DMS153 (cell line): ENCODE measurements at regions not wholly inside any gene's neighbourhood (a gene's known extent, or its start where the extent isn't known, plus 50 kb on each side); places are given as distances from the start of the nearest gene placed in this dataset.
A peak's percentile ranks its signal among the peaks of the same experiment; 100 is the strongest.

Experiments used
- DNase-seq: peaks from one replicate; lab custom pipeline; 2025; lab: John Stamatoyannopoulos, UW

DNA sequence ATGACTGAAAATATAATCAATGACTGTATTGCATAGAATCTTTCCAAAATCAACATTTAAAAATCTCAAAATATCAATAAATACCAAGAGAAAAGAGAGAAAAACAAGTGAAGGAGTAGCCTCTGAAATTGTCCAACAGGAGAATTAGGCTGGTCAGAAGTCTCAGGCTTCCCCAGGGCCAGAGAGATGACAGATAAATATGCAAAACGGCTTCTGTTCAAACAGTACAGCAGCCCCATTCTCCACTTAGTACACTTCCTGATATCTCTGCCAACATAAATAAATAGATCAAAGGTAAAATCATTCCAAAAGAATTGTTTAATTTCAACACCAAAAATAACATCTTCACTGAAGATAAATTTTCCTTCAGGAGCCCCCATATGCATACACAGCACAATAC, 204.7 kb upstream of the GABRA2 start:
- DNase-seq: peak; percentile 33

DNA sequence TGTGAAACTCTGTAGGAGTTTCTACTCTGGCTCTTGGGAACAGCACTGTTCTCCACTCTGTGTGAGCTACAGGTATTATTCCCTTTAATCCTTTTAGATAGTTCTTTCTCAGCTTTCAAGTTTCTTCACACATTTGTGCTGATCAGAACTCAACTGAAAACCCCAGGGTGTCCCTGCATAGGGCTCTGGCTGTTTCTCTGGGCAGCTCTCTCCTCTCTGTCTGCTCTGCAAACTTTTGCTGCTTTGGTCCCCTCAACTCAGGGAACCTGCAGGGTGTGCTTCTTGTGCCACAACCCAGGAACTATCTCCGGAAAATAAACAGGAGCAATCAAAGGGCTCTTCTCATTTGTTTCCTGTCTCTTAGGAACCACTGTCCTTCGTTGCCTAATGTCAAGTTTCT, 196.6 kb upstream of the GABRA2 start:
- DNase-seq: no peak

DNA sequence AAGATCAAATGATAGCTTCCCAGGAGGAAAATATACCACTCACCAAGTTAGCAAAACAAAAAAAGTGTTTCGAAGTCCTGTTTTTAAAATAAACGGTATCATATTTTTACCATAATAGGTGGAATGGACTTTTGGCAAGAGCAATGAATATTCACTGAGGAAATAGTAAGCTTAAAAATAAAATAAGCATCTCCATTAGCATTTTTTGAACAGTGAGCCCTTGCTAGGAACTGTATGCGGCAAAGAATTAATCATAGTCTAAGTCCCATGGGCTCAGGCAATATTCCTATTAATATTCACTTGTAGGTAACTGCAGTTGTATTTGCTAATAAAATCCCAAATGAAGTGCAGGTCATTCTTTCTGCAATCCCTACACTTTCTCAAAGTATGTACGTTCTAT, 191.7 kb upstream of the GABRA2 start:
- no peak for DNase-seq

DNA sequence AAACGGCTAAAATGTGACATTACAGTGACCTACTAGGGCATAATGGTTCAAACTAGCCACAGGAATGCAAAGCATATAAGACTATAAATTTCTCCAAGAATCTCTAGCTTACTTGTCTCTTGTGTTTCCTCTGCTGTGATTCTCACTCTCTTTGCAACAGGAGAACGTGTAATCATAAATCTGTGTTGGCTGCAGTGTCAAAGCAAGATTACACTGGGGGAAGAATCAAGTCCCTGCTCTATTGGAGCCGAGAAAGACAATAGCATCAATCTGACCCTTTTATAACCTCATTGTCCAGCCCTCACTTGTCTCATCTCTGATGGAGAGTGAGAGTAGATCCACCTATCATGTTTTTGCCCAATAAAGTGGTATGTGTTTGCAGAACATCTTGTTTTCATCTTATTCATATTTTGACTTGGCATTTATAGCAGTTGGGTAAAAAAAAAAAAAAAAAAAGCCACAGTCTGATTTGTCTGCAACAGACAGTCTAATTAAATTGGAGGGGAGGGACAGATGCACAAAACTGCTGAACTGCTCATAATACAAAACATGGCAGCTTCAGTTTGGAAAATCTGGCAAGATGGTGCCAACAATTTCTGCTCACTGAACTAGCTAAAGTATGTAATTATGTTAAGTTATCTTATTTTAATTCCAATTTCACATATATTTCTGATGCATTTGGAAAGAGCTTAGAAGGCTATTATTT, 165.0 kb upstream of the GABRA2 start:
- no peak for DNase-seq

DNA sequence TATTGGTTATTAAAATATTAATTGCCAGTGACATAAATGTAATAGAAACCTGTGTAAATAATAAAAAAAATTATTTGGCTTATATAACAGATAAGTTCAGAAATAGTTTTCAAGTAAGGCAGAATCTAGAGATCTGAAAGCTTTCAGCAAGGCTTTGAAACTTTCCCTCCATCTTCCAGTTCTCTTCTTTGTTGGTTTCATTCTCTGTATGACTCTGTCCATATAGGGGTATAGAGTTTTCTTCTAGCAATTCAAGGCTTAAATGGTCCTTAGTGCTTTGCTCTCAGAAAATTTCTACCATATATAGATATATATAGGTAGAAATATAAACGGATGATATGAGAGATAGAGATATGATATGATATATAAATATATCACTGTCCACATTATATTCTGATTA, 160.5 kb upstream of the GABRA2 start:
- no peak for DNase-seq

DNA sequence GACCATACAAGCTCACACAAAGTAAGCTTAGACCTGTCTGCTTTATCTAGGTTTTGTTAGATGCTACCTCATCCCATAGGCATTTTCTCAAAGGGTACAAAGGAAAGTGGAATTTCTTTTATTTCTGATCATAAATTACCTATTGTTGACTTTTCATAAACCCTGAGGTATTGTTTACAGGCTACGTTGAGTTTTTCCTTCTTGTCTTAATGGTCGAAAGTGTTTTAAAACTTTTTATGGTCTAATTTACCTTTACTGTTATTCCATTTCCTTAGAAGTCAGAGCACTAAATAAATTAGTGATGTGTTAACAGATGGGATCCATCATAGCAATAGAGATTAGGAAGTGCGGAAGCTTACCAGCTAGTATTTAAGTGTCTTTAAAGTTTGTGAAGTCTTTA, 159.2 kb upstream of the GABRA2 start:
- no peak for DNase-seq

DNA sequence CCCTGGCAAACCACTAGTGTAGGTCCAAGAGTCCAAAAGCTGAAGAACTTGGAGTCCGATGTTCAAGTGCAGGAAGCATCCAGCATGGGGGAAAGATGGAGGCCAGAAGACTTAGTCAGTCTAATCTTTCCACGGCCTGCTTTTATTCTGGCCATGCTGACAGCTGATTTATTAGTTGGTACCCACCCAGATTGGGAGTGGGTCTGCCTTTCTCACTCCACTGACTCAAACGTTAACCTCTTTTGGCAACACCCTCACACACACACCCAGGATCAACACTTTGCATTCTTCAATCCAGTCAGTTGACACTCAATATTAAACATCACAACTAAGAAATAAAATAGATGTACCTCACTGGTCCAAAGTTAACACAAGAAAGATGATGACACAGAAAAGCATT, 134.8 kb upstream of the GABRA2 start:
- DNase-seq: no peak

DNA sequence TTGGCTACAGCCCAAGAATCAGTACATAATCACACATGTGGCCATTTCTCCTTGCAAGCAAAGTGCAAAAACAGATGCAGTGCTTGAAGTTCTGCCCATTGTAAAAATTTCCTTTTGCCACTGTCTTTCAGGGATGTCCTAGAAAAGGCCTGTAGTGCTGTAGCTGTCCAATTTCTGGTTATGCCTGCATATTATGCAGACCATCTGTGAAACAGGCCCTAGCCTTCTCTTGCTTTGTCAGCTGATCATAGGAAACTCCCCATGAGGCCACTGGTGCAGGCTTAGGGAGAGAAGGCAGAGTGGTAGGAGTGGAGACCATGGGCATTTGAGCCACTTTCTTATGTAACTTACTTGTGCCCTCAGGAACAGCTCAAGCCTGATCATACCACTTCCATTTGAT, 130.4 kb upstream of the GABRA2 start:
- no peak for DNase-seq

DNA sequence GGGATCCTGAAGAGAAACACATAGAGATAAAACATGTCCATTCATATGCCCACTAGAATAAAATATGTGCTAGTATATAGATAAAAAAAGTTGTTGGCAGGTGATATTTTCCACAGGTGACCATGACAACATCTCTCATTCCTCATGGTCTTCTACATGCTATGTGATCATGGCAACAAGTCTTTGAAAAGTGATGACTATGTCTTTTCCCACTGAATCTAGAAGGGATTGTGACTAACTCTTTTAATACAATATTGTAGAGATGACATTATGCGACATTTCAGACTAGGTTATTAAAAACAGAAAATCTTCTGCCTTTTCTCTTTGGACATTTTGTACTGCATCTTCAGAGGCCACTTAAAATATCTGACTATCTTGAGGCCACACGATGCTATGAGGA, 126.0 kb upstream of the GABRA2 start:
- DNase-seq: no peak

DNA sequence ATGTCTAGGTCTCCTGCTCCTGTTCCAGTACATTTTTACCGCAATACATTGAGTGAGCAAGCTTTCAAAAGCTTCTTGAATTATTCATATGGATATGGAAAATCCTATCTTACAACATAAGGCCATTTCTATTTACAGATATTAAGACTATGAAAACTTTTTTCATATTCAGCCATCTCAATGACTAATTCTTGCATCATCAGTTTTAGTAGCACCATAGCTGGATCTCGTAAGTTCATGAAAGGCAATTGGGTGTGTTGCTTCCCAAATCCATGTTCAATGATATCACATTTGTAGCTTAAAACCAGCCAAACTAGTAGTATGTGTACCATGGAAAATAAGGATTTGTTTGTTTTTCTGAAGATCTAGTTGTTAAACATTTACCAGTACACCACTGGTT, 118.3 kb upstream of the GABRA2 start:
- DNase-seq: no peak

DNA sequence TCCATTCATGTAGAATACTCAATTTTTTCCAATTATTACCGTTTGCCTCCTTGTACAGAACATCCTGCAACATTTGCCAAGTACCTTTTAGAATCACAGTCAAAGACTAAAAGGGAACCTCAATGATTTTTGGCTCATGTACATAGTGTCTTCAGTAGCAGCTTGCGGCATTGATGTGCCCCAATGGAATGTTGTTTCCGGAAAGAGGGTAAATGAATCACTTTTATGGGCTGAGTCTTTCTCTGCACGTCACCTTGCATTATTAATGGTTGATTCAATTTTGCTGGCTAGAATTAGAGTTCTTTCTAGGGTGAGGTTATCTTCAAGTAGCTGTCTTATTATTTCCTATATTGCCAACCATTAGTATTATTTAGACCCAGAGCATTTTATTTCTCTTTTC, 116.9 kb upstream of the GABRA2 start:
- no peak for DNase-seq

DNA sequence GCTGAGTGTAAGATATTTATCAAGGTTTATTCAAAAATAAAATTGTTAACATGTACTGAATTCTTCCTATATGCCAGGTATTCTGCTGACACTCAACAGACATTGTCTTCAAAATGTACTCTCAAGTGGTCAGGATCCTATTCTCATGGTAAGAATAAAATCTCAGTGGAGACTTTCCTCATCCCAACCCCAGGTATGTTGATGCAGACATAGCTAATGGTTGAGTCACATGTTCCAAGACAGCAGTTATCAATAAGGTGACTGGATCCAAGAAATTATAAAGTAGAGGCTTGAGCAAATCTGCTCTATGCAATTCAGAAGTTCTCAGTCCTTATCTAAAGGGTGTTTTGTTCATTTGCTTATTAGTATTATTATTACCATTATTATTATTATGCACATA, 115.2 kb upstream of the GABRA2 start:
- no peak for DNase-seq

DNA sequence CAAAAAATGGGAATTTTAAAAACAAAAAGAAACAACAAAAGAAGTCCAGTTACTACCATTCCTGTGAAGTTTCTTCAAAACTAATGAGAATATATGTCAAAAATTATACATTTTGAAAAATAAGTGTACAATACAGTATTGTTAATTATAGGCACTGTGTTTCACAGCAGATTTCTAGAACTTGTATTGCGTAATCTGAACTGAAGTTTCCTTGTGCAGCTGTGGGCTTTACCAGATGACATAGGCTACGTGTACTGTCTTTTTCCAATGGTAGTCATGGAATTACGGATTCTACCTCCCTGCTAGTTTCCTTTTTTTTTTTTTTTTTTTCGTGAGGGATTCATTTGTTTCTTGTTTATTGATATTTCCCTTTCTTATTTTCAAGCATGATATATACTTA, 113.8 kb upstream of the GABRA2 start:
- DNase-seq: no peak

DNA sequence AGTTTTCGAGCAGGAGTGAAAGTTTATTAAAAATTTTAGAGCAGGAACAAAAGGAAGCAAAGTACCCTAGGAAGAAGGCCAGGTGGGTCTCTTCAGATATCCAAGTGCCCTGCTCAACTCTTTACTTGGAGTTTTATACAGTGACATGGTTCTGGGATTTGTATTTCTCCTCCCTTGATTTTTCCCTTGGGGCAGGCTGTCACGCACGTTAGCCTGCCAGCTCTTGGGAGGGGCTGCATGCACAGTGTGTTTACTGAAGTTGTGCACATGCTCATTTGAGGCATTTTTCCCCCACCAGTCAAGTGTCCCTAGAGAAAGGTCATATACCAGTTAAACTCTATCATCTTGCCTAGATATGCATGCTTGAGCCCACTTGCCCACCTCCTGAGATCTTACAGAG, 102.5 kb upstream of the GABRA2 start:
- DNase-seq: no peak

DNA sequence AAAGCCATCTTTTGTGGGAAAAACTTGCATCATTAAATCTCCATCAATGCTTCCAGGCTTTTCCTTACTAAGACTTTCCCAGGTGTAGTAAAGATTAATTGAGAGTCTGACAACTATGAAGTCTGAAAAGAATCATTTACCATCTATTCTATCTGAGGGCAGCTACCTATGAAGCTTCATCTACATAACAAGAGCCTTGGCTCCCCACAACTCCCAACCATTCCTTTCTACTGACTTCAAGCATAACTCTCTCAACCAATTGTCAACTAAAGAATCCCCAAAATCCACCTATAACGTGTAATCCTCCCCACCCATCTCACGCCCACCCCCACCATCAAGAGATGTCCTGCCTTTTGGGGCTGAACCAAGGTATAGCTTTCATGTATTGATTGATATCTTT, 101.5 kb upstream of the GABRA2 start:
- no peak for DNase-seq

DNA sequence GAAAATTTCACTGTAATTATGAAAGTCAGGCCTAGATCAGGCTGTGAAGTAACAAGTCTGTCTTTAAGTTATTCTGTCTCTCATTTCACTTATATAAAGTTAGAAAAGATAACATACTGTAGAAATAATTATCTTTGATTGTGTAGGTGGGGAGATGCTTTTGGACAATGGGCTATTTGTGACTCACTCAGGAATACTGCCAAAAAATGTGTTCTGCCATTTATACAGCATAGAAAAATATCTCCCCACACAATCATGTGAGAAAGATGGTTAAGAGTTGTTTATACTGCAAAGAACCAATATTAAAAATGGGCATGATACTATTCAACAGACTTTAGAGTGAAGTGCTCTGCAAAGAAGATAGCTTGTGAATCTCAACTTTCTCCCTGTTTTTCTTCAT, 95.0 kb upstream of the GABRA2 start:
- no peak for DNase-seq

DNA sequence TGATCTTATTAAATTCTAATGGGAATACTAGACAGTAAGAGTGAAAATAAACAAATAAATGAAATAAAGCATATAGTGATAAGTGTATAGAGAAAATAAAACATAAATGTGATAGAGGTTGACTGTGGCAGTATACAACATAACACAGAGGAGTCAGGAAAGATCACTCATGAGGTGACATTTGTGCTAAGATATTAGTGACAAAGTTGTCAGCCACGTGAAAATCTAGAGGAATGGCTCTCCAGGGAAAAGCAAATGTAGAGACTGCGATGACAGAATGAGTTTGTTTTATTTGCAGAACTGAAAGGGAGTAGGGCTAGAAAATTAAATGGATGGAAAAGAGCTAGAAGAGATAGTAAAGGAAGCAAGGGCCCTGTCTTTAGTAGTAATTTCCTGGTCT, 72.8 kb upstream of the GABRA2 start:
- no peak for DNase-seq

DNA sequence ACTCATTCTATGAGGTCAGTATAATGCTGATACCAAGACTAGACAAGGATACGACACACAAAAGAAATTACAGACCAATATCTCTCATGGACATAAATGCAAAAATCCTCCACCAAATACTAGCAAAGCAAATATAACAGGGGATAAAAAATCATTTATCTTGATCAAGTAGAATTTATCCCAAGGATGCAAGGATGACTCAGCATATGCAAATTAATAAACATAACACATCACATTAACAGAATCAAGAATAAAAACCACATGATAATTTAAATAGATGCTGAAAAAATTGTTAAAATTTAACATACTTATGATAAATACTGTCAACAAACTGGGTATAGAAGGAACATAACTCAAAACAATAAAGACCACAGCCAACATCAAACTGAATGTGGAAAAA, 69.4 kb upstream of the GABRA2 start:
- no peak for DNase-seq

DNA sequence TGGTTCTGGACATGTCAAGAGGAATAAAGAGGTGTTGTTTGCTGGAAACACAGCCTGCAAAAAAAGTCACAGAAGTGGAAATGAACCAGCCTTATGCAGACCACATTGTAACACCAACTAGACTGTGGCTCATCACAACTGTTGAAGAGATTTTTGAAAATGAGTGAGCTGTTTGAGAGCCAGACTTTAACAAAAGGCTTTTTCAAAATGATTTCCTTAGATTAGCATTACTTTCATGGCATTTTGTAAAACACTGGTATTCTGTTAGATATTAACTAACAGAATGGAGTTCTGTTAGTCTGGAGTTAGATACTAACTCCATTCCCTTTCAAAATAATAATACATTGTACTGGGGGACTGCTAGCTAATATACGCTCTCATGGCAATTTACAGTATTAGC, 60.6 kb upstream of the GABRA2 start:
- no peak for DNase-seq

DNA sequence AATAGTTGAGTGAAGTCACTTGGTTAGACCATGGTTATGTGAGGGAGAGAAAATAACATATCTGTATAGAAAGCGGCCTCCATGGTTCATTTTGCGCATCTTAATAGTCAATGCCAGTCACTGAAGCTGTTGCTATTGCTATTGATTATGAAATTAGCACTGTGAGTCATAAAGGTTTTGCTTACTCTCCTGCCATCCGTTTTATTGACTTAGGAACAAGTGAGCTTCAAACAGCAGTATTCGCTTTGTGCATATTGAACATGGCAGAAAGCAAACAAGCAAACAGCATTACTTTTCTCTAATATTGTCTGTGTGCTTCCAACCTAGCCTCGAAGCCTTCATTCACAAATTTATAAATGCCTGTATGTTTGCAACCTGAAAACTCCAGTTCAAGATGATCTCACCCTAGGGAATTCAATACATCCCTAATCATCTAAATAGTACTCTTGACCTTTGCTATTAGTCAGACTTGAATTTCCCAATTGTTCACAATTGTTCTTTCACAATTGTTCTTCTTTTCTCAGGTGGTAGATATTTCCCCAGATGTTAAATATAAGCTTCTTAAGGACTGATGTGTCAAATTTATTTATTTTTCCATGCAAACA, 55.9 kb upstream of the GABRA2 start:
- DNase-seq: peak; percentile 55

DNA sequence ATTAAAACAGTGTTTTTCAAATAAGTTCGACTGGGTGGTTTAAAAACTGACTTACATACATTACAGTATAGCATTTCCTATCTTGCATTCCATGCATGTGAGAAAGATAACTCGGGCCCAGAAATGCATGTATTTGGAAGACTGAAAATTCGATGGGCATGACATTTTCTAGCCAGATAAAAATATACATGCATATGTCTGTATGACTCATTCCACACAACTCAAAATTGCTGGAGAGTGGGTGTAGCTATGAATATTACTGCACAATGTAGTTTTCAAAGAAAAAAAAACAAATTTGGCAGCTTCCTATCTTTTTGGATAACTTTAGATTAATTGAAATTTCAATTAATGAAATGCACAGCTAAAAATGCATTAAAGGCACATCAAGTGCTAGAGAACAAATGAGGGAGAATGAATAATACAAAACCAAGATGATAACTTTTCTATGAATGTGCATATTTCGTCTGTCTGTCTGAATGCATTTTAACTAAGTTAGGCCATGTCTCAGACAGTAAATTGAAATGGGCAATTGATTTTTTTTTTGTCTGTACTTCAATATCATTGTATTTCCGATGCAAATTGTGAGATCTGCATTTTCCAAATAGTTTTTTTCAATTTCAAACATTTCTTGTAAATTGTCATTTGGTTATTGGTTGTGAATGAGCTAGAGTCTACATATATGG, 54.5 kb upstream of the GABRA2 start:
- no peak for DNase-seq

DNA sequence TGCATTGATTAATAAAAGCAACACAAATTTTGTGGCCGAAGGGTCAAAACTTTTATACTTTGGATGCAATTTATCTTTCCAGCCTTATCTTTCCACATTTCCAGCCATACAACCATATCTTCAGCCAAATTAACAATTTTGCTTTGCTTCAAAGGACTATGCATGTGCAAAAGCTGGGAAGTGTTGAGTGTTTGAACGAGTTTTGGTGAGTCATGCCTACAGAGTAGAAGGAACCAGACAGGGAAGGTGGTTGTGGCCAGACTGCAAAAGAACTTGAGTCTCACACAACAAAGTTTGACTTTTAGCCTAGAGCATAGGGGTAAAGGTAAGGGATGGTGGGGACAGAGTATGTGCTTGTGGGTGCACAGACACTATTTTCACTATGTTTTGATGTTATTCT, 53.0 kb upstream of the GABRA2 start:
- DNase-seq: no peak

DNA sequence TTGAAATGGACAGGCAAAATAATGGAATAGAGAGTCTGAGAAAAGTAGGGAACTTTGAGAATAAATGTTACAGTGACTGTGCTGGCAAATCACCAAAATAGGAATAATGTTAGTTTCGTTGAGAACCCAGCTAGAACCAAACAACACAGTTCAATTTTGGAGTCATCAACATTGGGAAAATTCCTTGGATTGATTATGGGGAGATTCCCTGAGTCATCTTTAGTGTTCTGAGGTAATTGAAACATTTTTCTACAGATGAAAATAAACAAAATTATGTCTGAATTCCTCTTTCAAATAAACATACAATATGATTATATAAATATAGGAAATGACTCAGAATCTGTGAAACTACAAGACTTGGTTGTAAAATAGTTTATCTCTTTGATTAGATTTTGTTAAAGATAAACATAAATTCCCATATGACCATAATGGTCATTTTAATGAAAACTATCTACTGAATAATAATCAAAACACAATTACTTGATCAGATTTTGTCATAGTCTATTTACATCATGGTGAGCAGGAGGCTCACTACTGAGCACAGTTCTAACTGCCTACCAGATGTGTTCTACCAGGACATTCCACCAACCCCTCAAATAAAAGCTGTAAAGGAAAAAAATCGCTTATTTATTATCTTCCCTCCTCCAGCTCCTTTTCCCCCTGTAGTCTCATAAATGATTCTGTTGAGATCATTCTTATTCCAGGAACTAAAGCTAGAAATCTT, 51.4 kb upstream of the GABRA2 start:
- no peak for DNase-seq
